Vagina (tissue), 2 donors: ENCODE measurements at regions not wholly inside any gene's neighbourhood (a gene's known extent, or its start where the extent isn't known, plus 50 kb on each side); places are given as distances from the start of the nearest gene placed in this dataset.
"Not testable (repeated sequence)": the region's sequence is repeated elsewhere in the genome, so short reads cannot be mapped to it uniquely, and the experiment has no call there.

Experiments
- DNase-seq, 2 donors: peaks; one replicate each; pipeline ENCODE4 v3.0.0-alpha.2; 2017; ENCODE audit errors: extremely low spot score in 2 of 2
- H3K27ac ChIP-seq: fragments of 200-600 bp; sonication (generic); one replicate; pipeline ENCODE4 v1.5.1; 2019
- H3K27me3 ChIP-seq: fragments of 200-600 bp; sonication (generic); one replicate; pipeline ENCODE4 v1.5.1; 2019
- H3K36me3 ChIP-seq, 2 donors: fragments of 200-600 bp; sonication (generic); one replicate each; pipeline ENCODE4 v1.5.1; 2017 to 2019
- H3K4me1 ChIP-seq: fragments of 200-600 bp; sonication (generic); one replicate; pipeline ENCODE4 v1.5.1; 2019
- H3K4me3 ChIP-seq, 2 donors: fragments of 200-600 bp; sonication (generic); 1 replicate in 1 of 2; 2 replicates in 1 of 2; pipeline ENCODE4 v1.5.1; 2016 to 2019
- H3K9me3 ChIP-seq: fragments of 200-600 bp; sonication (generic); one replicate; pipeline ENCODE4 v1.5.1; 2019
- POLR2A ChIP-seq, 2 donors: fragments of 450-650 bp; IDR thresholded peaks; one replicate each; pipeline ENCODE4 v1.6.1; 2017; ENCODE audit warnings: antibody characterized with exemption in 2 of 2, mild to moderate bottlenecking in 2 of 2, moderate library complexity in 2 of 2
- POLR2AphosphoS5 ChIP-seq, 2 donors: sonication (generic); formaldehyde crosslinking; IDR thresholded peaks; one replicate each; pipeline ENCODE4 v1.9.0; 2017; ENCODE audit warnings: antibody characterized with exemption in 2 of 2, mild to moderate bottlenecking in 2 of 2, low read depth in 1 of 2; ENCODE audit not compliant: insufficient read depth in 1 of 2
- intact Hi-C: fragments of 100-400 bp; cut with DNase I; formaldehyde crosslinking; loops from one replicate; pipeline ENCODE4 v1.15.1; 2023
- TF ChIP-seq, protein P1 (sequence below), 3 experiments: fragments of 450-650 bp in 2 of 3; fragments of 200-600 bp in 1 of 3; sonication (generic) in 1 of 3; IDR thresholded peaks; one replicate each; pipeline ENCODE4 v1.5.1; 2017 to 2019; ENCODE audit warnings: antibody characterized with exemption in 3 of 3, mild to moderate bottlenecking in 2 of 3, moderate library complexity in 2 of 3

- H3K36me3 ChIP-seq = no peaks in the 10 kb centered on the region
- no peak overlapping the region for H3K27ac ChIP-seq
- no peak overlapping the region for H3K4me3 ChIP-seq
- H3K27me3 ChIP-seq = no peaks in the 10 kb centered on the region
- no peak for DNase-seq
- no peaks in the 10 kb centered on the region for H3K9me3 ChIP-seq
- TF ChIP-seq POLR2AphosphoS5 (IDR thresholded peaks at IDR 0.05; ENCODE audit: insufficient read depth in 1 of 2, low read depth in 1 of 2) (no peak), POLR2A (IDR thresholded peaks at IDR 0.05) (no peak)
- TF ChIP-seq, protein P1, sequence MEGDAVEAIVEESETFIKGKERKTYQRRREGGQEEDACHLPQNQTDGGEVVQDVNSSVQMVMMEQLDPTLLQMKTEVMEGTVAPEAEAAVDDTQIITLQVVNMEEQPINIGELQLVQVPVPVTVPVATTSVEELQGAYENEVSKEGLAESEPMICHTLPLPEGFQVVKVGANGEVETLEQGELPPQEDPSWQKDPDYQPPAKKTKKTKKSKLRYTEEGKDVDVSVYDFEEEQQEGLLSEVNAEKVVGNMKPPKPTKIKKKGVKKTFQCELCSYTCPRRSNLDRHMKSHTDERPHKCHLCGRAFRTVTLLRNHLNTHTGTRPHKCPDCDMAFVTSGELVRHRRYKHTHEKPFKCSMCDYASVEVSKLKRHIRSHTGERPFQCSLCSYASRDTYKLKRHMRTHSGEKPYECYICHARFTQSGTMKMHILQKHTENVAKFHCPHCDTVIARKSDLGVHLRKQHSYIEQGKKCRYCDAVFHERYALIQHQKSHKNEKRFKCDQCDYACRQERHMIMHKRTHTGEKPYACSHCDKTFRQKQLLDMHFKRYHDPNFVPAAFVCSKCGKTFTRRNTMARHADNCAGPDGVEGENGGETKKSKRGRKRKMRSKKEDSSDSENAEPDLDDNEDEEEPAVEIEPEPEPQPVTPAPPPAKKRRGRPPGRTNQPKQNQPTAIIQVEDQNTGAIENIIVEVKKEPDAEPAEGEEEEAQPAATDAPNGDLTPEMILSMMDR (IDR thresholded peaks at IDR 0.05) = no peak
- intact Hi-C loops = no loop called here
- H3K4me1 ChIP-seq = no peaks in the 10 kb centered on the region
These were observed 118.0 kb upstream of the MYCN start for GRCh38 chr2:15822151-15823044.

DNA sequence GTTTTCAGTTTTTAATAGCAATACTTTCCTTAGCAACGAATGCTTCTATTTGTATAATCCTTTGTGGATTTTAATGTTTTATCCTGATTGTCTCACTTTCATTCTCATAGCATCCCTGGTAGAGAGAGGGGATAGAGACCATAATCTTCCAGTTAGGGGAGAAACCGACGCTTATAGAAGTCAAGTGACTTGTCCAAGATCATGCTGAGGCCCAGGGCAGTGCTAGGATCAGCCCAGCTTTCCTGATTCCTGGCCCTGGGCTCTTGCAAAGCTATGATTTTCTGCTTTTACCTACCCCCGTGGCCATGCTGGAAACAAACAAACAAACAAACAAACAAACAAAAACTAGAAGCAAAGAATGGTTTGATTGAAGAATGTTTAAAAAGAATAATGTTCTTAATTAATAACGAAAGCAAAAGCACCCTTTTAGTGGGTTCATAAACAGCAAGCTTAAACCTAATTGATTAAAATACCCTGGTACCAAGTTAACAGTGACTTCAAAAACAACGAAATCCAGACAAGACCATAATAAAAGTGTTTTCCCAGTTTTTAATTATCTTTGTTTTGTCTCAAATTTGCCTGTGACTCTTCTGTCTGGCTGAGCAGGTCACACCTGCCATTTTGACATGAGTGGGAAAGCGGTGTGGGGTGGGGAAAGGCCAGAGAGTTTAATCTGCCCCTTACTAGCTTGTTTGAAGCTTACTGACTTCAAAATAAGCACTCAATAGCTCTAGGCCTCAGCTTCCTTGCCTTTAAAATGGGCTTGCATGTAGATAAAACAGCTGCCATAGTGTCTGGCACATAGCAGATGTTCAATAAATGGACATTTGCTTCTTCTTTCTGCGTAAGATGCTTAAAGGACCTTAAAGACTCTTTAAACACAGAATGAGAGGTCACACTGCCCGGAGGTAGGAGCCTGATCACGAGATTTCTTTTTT lies 116.6 kb upstream of the MYCN start:
- H3K9me3 ChIP-seq = no peaks in the 10 kb centered on the region
- no peaks in the 10 kb centered on the region for H3K27me3 ChIP-seq
- no peak overlapping the region for H3K27ac ChIP-seq
- DNase-seq = no peak
- no peak overlapping the region for H3K4me3 ChIP-seq
- H3K36me3 ChIP-seq = no peaks in the 10 kb centered on the region
- no peaks in the 10 kb centered on the region for H3K4me1 ChIP-seq
- intact Hi-C loops = no loop called here
- TF ChIP-seq POLR2A (IDR thresholded peaks at IDR 0.05) (no peak), POLR2AphosphoS5 (IDR thresholded peaks at IDR 0.05; ENCODE audit: insufficient read depth in 1 of 2, low read depth in 1 of 2) (no peak)
- TF ChIP-seq, protein P1 (IDR thresholded peaks at IDR 0.05) = no peak

GRCh38 chr2:15824467-15824866 lies 115.9 kb upstream of the MYCN start:
- H3K4me1 ChIP-seq, intact Hi-C loops, DNase-seq, H3K27ac ChIP-seq, H3K27me3 ChIP-seq, H3K9me3 ChIP-seq, H3K4me3 ChIP-seq, H3K36me3 ChIP-seq: not testable (repeated sequence)

DNA sequence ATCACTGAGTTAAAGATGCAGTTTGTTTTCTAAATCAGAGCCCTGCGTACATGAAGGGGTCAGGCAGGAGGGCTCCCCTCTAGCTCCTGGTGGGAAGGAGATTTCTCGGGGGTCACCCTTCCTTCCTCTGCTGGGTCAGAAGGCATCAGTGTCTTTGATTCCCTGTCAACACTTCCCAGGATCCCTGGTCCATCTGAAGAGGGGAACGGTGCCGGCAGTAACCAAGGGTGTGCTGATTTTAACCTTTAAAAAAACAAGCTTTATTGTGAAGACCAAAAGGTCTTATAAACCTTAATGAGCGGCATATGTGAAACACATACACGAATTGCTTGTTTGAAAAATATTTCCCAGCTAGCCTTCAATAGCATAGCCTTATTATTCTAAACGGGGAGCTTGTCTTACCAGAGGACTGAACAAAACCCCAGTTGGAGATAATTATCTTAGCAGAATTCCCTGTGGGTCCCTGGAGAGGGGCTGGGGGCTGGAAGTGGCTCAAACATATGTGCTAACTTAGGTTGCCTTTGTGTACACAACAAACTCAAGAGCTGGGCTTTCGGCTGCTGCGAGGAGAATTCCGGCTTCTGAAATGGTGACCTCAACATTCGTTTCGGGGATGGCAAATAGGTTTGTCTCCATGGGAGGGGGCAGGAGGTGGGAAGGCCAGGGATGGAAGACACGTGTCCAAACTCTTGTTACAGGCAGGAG lies 114.9 kb upstream of the MYCN start:
- no peak for DNase-seq
- H3K4me3 ChIP-seq = no peak overlapping the region
- no peaks in the 10 kb centered on the region for H3K27me3 ChIP-seq
- no peaks in the 10 kb centered on the region for H3K36me3 ChIP-seq
- TF ChIP-seq POLR2AphosphoS5 (IDR thresholded peaks at IDR 0.05; ENCODE audit: insufficient read depth in 1 of 2, low read depth in 1 of 2) = no peak
- TF ChIP-seq POLR2A (IDR thresholded peaks at IDR 0.05) = no peak
- intact Hi-C loops = no loop called here
- H3K9me3 ChIP-seq = no peaks in the 10 kb centered on the region
- H3K4me1 ChIP-seq = no peaks in the 10 kb centered on the region
- no peak overlapping the region for H3K27ac ChIP-seq

DNA sequence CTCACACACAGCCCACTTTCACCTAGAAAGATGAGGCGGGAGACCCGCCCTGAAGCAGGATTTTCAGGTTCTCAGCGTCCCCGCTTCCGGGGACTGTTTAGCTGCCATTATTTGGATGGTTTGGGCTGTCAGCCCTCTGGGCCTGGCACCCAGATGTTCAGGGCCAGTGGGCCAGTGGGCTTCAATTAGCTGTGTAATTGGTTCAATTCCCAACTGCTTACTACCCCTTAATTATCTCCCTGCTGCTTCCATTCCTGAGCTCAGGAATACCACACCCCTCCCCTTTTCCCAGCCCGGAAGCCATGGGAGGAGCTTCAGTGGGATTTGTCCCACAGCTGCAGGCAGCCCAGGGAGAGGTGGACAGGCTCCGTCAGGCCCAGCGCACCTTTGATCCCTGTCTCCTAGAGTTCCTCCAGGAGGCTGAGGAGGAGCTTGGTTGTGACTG lies 114.1 kb upstream of the MYCN start:
- DNase-seq = no peak
- TF ChIP-seq POLR2A (IDR thresholded peaks at IDR 0.05) (no peak), POLR2AphosphoS5 (IDR thresholded peaks at IDR 0.05; ENCODE audit: insufficient read depth in 1 of 2, low read depth in 1 of 2) (no peak)
- TF ChIP-seq, protein P1 (IDR thresholded peaks at IDR 0.05) = no peak
- Histone ChIP-seq H3K9me3 (no peaks in the 10 kb centered on the region), H3K27me3 (no peaks in the 10 kb centered on the region), H3K4me1 (no peaks in the 10 kb centered on the region), H3K36me3 (no peaks in the 10 kb centered on the region), H3K27ac (no peak overlapping the region), H3K4me3 (no peak overlapping the region)
- intact Hi-C loops = no loop called here
